H1 (cell line): ENCODE measurements at regions not wholly inside any gene's neighbourhood (a gene's known extent, or its start where the extent isn't known, plus 50 kb on each side); places are given as distances from the start of the nearest gene placed in this dataset.

Source experiments
- CHD1 ChIP-seq: IDR thresholded peaks from 2 replicates; pipeline ENCODE4 v1.6.1; 2012; ENCODE audit warnings: low read depth, low read length, improper control_type of control experiment
- CTBP2 ChIP-seq: IDR thresholded peaks from 2 replicates; pipeline ENCODE4 v1.7.0; 2011; ENCODE audit warnings: borderline replicate concordance, mild to moderate bottlenecking, moderate library complexity, mixed read lengths, low read length; ENCODE audit not compliant: insufficient read depth, insufficient read length
- EGR1 ChIP-seq: IDR thresholded peaks from 2 replicates; pipeline ENCODE4 v1.6.1; 2011; ENCODE audit warnings: low read depth, low read length, borderline replicate concordance
- EZH2 ChIP-seq: fragments of 200-600 bp; sonication (generic); IDR thresholded peaks from 2 replicates; pipeline ENCODE4 v1.7.1; 2012; ENCODE audit warnings: low read depth, mild to moderate bottlenecking, moderate library complexity, low read length, inconsistent platforms; ENCODE audit not compliant: severe bottlenecking
- KDM4A ChIP-seq: IDR thresholded peaks from one replicate; pipeline ENCODE4 v1.7.1; 2012; ENCODE audit warnings: low read depth, mild to moderate bottlenecking, moderate library complexity, low read length, inconsistent platforms; ENCODE audit not compliant: severe bottlenecking
- SIX5 ChIP-seq: IDR thresholded peaks from 2 replicates; pipeline ENCODE4 v1.6.1; 2011; ENCODE audit warnings: mild to moderate bottlenecking, low read depth, low read length
- TCF12 ChIP-seq: IDR thresholded peaks from 2 replicates; pipeline ENCODE4 v1.6.1; 2011; ENCODE audit warnings: low read depth, mild to moderate bottlenecking, low read length
- ZNF274 ChIP-seq: IDR thresholded peaks from 2 replicates; pipeline ENCODE4 v1.7.0; 2012; ENCODE audit warnings: low read length, borderline replicate concordance; ENCODE audit errors: extremely low read depth
- TF ChIP-seq, protein P1 (sequence below): fragments of 300-600 bp; sonication (generic); IDR thresholded peaks from 2 replicates; pipeline ENCODE4 v1.7.1; 2012; ENCODE audit warnings: low read length, moderate library complexity, mild to moderate bottlenecking, inconsistent platforms; ENCODE audit not compliant: insufficient replicate concordance
- TF ChIP-seq, protein P2 (sequence below): IDR thresholded peaks from 2 replicates; pipeline ENCODE4 v1.6.1; 2011; ENCODE audit warnings: low read length, improper control_type of control experiment

DNA sequence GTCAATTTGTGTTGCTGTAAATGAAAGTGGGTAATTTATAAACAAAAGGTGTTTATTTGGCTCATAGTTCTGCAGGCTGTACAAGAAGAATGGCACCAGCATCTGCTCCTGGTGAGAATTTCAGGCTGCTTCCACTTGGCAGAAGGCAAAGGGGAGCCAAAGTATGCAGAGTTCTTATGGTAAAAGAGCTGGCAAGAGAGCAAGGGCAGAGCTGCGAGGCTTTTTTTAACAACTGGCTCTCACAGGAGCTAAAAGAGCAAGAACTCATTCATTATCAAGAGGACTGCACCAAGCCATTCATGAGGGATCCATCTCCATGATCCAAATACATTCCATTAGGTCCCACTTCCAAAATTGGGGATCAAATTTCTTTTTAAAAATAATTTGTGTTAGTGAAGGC lies 1712.7 kb downstream of the SLITRK5 start (continued):
- TF ChIP-seq, protein P1, sequence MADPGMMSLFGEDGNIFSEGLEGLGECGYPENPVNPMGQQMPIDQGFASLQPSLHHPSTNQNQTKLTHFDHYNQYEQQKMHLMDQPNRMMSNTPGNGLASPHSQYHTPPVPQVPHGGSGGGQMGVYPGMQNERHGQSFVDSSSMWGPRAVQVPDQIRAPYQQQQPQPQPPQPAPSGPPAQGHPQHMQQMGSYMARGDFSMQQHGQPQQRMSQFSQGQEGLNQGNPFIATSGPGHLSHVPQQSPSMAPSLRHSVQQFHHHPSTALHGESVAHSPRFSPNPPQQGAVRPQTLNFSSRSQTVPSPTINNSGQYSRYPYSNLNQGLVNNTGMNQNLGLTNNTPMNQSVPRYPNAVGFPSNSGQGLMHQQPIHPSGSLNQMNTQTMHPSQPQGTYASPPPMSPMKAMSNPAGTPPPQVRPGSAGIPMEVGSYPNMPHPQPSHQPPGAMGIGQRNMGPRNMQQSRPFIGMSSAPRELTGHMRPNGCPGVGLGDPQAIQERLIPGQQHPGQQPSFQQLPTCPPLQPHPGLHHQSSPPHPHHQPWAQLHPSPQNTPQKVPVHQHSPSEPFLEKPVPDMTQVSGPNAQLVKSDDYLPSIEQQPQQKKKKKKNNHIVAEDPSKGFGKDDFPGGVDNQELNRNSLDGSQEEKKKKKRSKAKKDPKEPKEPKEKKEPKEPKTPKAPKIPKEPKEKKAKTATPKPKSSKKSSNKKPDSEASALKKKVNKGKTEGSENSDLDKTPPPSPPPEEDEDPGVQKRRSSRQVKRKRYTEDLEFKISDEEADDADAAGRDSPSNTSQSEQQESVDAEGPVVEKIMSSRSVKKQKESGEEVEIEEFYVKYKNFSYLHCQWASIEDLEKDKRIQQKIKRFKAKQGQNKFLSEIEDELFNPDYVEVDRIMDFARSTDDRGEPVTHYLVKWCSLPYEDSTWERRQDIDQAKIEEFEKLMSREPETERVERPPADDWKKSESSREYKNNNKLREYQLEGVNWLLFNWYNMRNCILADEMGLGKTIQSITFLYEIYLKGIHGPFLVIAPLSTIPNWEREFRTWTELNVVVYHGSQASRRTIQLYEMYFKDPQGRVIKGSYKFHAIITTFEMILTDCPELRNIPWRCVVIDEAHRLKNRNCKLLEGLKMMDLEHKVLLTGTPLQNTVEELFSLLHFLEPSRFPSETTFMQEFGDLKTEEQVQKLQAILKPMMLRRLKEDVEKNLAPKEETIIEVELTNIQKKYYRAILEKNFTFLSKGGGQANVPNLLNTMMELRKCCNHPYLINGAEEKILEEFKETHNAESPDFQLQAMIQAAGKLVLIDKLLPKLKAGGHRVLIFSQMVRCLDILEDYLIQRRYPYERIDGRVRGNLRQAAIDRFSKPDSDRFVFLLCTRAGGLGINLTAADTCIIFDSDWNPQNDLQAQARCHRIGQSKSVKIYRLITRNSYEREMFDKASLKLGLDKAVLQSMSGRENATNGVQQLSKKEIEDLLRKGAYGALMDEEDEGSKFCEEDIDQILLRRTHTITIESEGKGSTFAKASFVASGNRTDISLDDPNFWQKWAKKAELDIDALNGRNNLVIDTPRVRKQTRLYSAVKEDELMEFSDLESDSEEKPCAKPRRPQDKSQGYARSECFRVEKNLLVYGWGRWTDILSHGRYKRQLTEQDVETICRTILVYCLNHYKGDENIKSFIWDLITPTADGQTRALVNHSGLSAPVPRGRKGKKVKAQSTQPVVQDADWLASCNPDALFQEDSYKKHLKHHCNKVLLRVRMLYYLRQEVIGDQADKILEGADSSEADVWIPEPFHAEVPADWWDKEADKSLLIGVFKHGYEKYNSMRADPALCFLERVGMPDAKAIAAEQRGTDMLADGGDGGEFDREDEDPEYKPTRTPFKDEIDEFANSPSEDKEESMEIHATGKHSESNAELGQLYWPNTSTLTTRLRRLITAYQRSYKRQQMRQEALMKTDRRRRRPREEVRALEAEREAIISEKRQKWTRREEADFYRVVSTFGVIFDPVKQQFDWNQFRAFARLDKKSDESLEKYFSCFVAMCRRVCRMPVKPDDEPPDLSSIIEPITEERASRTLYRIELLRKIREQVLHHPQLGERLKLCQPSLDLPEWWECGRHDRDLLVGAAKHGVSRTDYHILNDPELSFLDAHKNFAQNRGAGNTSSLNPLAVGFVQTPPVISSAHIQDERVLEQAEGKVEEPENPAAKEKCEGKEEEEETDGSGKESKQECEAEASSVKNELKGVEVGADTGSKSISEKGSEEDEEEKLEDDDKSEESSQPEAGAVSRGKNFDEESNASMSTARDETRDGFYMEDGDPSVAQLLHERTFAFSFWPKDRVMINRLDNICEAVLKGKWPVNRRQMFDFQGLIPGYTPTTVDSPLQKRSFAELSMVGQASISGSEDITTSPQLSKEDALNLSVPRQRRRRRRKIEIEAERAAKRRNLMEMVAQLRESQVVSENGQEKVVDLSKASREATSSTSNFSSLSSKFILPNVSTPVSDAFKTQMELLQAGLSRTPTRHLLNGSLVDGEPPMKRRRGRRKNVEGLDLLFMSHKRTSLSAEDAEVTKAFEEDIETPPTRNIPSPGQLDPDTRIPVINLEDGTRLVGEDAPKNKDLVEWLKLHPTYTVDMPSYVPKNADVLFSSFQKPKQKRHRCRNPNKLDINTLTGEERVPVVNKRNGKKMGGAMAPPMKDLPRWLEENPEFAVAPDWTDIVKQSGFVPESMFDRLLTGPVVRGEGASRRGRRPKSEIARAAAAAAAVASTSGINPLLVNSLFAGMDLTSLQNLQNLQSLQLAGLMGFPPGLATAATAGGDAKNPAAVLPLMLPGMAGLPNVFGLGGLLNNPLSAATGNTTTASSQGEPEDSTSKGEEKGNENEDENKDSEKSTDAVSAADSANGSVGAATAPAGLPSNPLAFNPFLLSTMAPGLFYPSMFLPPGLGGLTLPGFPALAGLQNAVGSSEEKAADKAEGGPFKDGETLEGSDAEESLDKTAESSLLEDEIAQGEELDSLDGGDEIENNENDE = no peak
- TF ChIP-seq CHD1 = no peak
- no peak for TF ChIP-seq EZH2
- TF ChIP-seq KDM4A = no peak
- TF ChIP-seq, protein P2, sequence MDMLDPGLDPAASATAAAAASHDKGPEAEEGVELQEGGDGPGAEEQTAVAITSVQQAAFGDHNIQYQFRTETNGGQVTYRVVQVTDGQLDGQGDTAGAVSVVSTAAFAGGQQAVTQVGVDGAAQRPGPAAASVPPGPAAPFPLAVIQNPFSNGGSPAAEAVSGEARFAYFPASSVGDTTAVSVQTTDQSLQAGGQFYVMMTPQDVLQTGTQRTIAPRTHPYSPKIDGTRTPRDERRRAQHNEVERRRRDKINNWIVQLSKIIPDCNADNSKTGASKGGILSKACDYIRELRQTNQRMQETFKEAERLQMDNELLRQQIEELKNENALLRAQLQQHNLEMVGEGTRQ = no peak
- no peak for TF ChIP-seq CTBP2
- TF ChIP-seq EGR1 = no peak
- no peak for TF ChIP-seq ZNF274
- no peak for TF ChIP-seq TCF12
- no peak for TF ChIP-seq SIX5
